H1 (cell line): ENCODE measurements at regions not wholly inside any gene's neighbourhood (a gene's known extent, or its start where the extent isn't known, plus 50 kb on each side); places are given as distances from the start of the nearest gene placed in this dataset.

ENCODE experiments used
- USF2 ChIP-seq: IDR thresholded peaks from 2 replicates; pipeline ENCODE4 v1.6.1; 2011; ENCODE audit warnings: low read length, improper control_type of control experiment

- TF ChIP-seq USF2: no peak
These were observed 263.2 kb downstream of the BCOR start (continued) for GRCh38 chrX:39834600-39834999.
